ENCODE measurements at regions not wholly inside any gene's neighbourhood (a gene's known extent, or its start where the extent isn't known, plus 50 kb on each side); places are given as distances from the start of the nearest gene placed in this dataset.

- no peak for DNase-seq
Observed at GRCh38 chr4:14865031-14865366, 137.3 kb upstream of the CPEB2 start.

GRCh38 chr4:14865804-14866203, 136.5 kb upstream of the CPEB2 start:
- no peak for DNase-seq

- no peak for DNase-seq
Observed at GRCh38 chr4:14867847-14868246, 134.4 kb upstream of the CPEB2 start.

GRCh38 chr4:14868426-14869395, 133.6 kb upstream of the CPEB2 start:
- DNase-seq, result no peak

GRCh38 chr4:14871676-14872430, 130.4 kb upstream of the CPEB2 start:
- DNase-seq, result peak; percentile 52

GRCh38 chr4:14874990-14875389, 127.3 kb upstream of the CPEB2 start:
- no peak for DNase-seq

GRCh38 chr4:14877246-14878225, 124.7 kb upstream of the CPEB2 start:
- DNase-seq, result peak; percentile 27

- no peak for DNase-seq
Observed at GRCh38 chr4:14878681-14879080, 123.6 kb upstream of the CPEB2 start.

- DNase-seq, result no peak
Observed at GRCh38 chr4:14879683-14880082, 122.6 kb upstream of the CPEB2 start.

- no peak for DNase-seq
Observed at GRCh38 chr4:14880805-14881204, 121.5 kb upstream of the CPEB2 start.

- no peak for DNase-seq
Observed at GRCh38 chr4:14883166-14883565, 119.1 kb upstream of the CPEB2 start.

- DNase-seq, result no peak
Observed at GRCh38 chr4:14883661-14884060, 118.6 kb upstream of the CPEB2 start.

- peak; percentile 51 for DNase-seq
Observed at GRCh38 chr4:14887842-14888433, 114.3 kb upstream of the CPEB2 start.

GRCh38 chr4:14888790-14889572, 113.3 kb upstream of the CPEB2 start:
- no peak for DNase-seq

GRCh38 chr4:14892563-14892962, 109.7 kb upstream of the CPEB2 start:
- no peak for DNase-seq

GRCh38 chr4:14893713-14894112, 108.6 kb upstream of the CPEB2 start:
- DNase-seq, result no peak

- DNase-seq, result no peak
Observed at GRCh38 chr4:14894392-14895292, 107.6 kb upstream of the CPEB2 start.

GRCh38 chr4:14896656-14897175, 105.6 kb upstream of the CPEB2 start:
- DNase-seq, result no peak

- no peak for DNase-seq
Observed at GRCh38 chr4:14897217-14897616, 105.1 kb upstream of the CPEB2 start.

- DNase-seq, result no peak
Observed at GRCh38 chr4:14898989-14899388, 103.3 kb upstream of the CPEB2 start.

Data from OCI-M1 (cell line).